HepG2 (cell line): ENCODE measurements at regions not wholly inside any gene's neighbourhood (a gene's known extent, or its start where the extent isn't known, plus 50 kb on each side); places are given as distances from the start of the nearest gene placed in this dataset.

Experiments
- ATAC-seq: fragments of 200-7000 bp; cut with Tn5 transposase; 3 replicates; pipeline ENCODE4 v1.9.1; 2020; ENCODE audit warnings: mild to moderate bottlenecking, moderate library complexity
- BruUV-seq: library from RNA; stranded (reverse); fragments of 400-500 nt; replicated peaks from 2 replicates; lab custom pipeline; 2021; lab: Mats Ljungman, UMichigan
- CTCF ChIA-PET: fragments of 300-600 bp; formaldehyde crosslinking; extraction: SDS; loops from one replicate; lab custom pipeline; 2021; ENCODE audit warnings: low total read pairs, inconsistent platforms, low intra/inter-chr PET ratio; lab: Yijun Ruan, JAX
- POLR2A ChIA-PET: fragments of 350-600 bp; sonication (Branson Sonifier 250); formaldehyde crosslinking; loops from one replicate; lab custom pipeline; 2020; ENCODE audit warnings: antibody characterized with exemption, inconsistent platforms; lab: Yijun Ruan, JAX
- DNase-seq: peaks from one replicate; pipeline ENCODE4 v3.0.0-alpha.2; 2015; ENCODE audit warnings: low spot score
- FAIRE-seq: peaks from 3 replicates; lab custom pipeline; 2011; peaks lifted over from hg19 to GRCh38; lab: Jason Lieb, UNC
- H2AFZ ChIP-seq: one replicate; pipeline ENCODE4 v1.6.1; 2011; ENCODE audit warnings: low read length, inconsistent platforms
- H3K27ac ChIP-seq: fragments of 300-600 bp; 3 replicates; pipeline ENCODE4 v1.8.0; 2011; ENCODE audit warnings: mixed run types, mild to moderate bottlenecking, mixed read lengths, low read length, inconsistent platforms; ENCODE audit not compliant: insufficient read depth; ENCODE audit errors: extremely low read length
- H3K27me3 ChIP-seq, 2 experiments: fragments of 200-600 bp in 1 of 2; 2 replicates in 1 of 2; 3 replicates in 1 of 2; pipeline versions ENCODE4 v1.6.0 to v1.8.0; 2011; ENCODE audit warnings: low read length in 2 of 2, mild to moderate bottlenecking in 2 of 2, moderate library complexity in 2 of 2, inconsistent platforms in 1 of 2; ENCODE audit not compliant: insufficient read depth in 2 of 2, control insufficient read depth in 1 of 2
- H3K36me3 ChIP-seq, 2 experiments: fragments of 200-600 bp in 1 of 2; replicated peaks in 1 of 2; 2 replicates in 1 of 2; 3 replicates in 1 of 2; pipeline versions ENCODE4 v1.5.1 to v1.8.0; 2011; ENCODE audit warnings: low read length in 2 of 2, inconsistent platforms in 1 of 2; ENCODE audit not compliant: insufficient read depth in 2 of 2, control insufficient read depth in 1 of 2
- H3K4me1 ChIP-seq: 2 replicates; pipeline ENCODE4 v1.5.1; 2012; ENCODE audit warnings: low read length, inconsistent platforms; ENCODE audit not compliant: insufficient read depth
- H3K4me2 ChIP-seq: 2 replicates; pipeline ENCODE4 v1.6.0; 2011; ENCODE audit warnings: low read depth, low read length, inconsistent platforms
- H3K4me3 ChIP-seq, 3 experiments: fragments of 200-600 bp in 1 of 3; sonication (generic), shearing (Covaris generic) in 1 of 3; replicated peaks in 1 of 3; 2 replicates each; pipeline ENCODE4 v1.5.1; 2011 to 2016; ENCODE audit warnings: low read length in 3 of 3, inconsistent platforms in 2 of 3, low read depth in 2 of 3, mild to moderate bottlenecking in 2 of 3, control low read depth in 1 of 3, mixed read lengths in 1 of 3; ENCODE audit not compliant: insufficient read depth in 1 of 3
- H3K79me2 ChIP-seq: one replicate; pipeline ENCODE4 v1.6.1; 2011; ENCODE audit warnings: low read length, inconsistent platforms; ENCODE audit not compliant: insufficient read depth
- H3K9ac ChIP-seq: 2 replicates; pipeline ENCODE4 v1.6.0; 2011; ENCODE audit warnings: mild to moderate bottlenecking, low read depth, low read length, inconsistent platforms; ENCODE audit not compliant: insufficient read depth
- H3K9me3 ChIP-seq: 2 replicates; pipeline ENCODE4 v1.5.1; 2012; ENCODE audit warnings: mild to moderate bottlenecking, low read length
- H4K20me1 ChIP-seq: 2 replicates; pipeline ENCODE4 v1.6.0; 2011; ENCODE audit warnings: inconsistent platforms, mild to moderate bottlenecking, low read length, moderate library complexity; ENCODE audit not compliant: insufficient read depth
- MTF1 ChIP-seq: sonication (generic); formaldehyde crosslinking; IDR thresholded peaks from 2 replicates; pipeline ENCODE4 v1.5.0; 2020; ENCODE audit warnings: missing genetic modification reagents
- MYC ChIP-seq: sonication (generic); formaldehyde crosslinking; IDR thresholded peaks from 2 replicates; pipeline ENCODE4 v1.9.0; 2021; ENCODE audit warnings: missing genetic modification reagents, borderline replicate concordance
- ZBTB40 ChIP-seq, 2 experiments: fragments of 450-650 bp in 1 of 2; sonication (generic) in 1 of 2; formaldehyde crosslinking in 1 of 2; IDR thresholded peaks; 2 replicates each; pipeline versions ENCODE4 v1.6.1 to v1.8.0; 2016 to 2022; ENCODE audit warnings: antibody characterized with exemption in 1 of 2, mild to moderate bottlenecking in 1 of 2, missing genetic modification reagents in 1 of 2
- ZBTB49 ChIP-seq: sonication (generic); formaldehyde crosslinking; IDR thresholded peaks from 2 replicates; pipeline ENCODE4 v1.4.0; 2020; ENCODE audit warnings: missing genetic modification reagents, borderline replicate concordance
- ZNF326 ChIP-seq: sonication (generic); formaldehyde crosslinking; IDR thresholded peaks from 2 replicates; pipeline ENCODE4 v1.4.0; 2020; ENCODE audit warnings: missing genetic modification reagents, borderline replicate concordance
- ZNF503 ChIP-seq: sonication (generic); formaldehyde crosslinking; IDR thresholded peaks from 2 replicates; pipeline ENCODE4 v1.4.0; 2020; ENCODE audit warnings: missing genetic modification reagents
- WGBS: methylation state at CpG from one replicate; pipeline ENCODE4 v1.1.6; 2017; ENCODE audit warnings: low lambda C conversion rate; 5-methylcytosine and 5-hydroxymethylcytosine counted together
- in situ Hi-C: cut with HindIII; loops from 2 replicates; pipeline ENCODE4 v1.10.0; 2017; ENCODE audit warnings: low pct_unique_long_range_greater_than_20kb; ENCODE audit not compliant: extremely low pct_ligation_motif_present
- intact Hi-C: fragments of 100-400 bp; cut with micrococcal nuclease; formaldehyde crosslinking; loops from one replicate; pipeline ENCODE4 v1.10.0; 2022; ENCODE audit not compliant: unreplicated experiment
- TF ChIP-seq, protein P1 (sequence below): sonication (generic); formaldehyde crosslinking; IDR thresholded peaks from 2 replicates; pipeline ENCODE4 v1.5.0; 2020; ENCODE audit warnings: missing genetic modification reagents, mild to moderate bottlenecking, borderline replicate concordance

DNA sequence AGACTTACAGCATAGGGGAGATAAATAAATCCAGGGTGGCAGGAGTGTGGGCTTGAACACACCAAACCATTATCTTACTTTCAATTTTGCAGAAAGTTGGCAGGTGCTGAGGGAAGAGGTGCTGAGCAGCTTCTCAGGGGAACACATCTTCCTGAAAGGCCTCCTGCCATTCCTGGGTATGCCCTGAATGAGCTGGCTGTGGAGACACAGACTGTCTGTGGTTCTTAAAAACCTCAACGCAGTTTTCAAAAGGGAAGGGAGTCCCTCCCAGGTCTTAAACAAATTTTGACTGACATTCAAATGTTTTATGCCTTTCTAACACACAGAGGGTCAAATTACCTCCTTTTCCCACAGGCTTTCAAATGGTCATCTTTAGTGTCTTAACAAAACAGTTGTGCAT lies 166.9 kb downstream of the TNFSF18 start:
- BruUV-seq, result no TSS peak
- H3K4me1 ChIP-seq, result no peaks in the 10 kb centered on the region
- DNase-seq, result no peak
- ChIA-PET CTCF (no interaction called here), POLR2A (no interaction called here)
- no peak for ATAC-seq
- no peaks in the 10 kb centered on the region for H4K20me1 ChIP-seq
- intact Hi-C loops (no loop called here), in situ Hi-C loops (no loop called here)
- no peak overlapping the region for H2AFZ ChIP-seq
- no peaks in the 10 kb centered on the region for H3K79me2 ChIP-seq
- no peaks in the 10 kb centered on the region for H3K9me3 ChIP-seq
- no peak overlapping the region for H3K9ac ChIP-seq
- H3K27ac ChIP-seq, result no peak overlapping the region
- no peaks in the 10 kb centered on the region for H3K36me3 ChIP-seq
- no peak for TF ChIP-seq ZBTB40 (IDR thresholded peaks at IDR 0.05)
- no peak for TF ChIP-seq ZBTB40 (CRISPR knock-in tag; IDR thresholded peaks at IDR 0.05)
- TF ChIP-seq MYC (CRISPR knock-in tag), result no peak
- TF ChIP-seq MTF1 (CRISPR knock-in tag), result no peak
- TF ChIP-seq ZBTB49, result no peak
- TF ChIP-seq ZNF503 (CRISPR knock-in tag), result no peak
- TF ChIP-seq, protein P1, sequence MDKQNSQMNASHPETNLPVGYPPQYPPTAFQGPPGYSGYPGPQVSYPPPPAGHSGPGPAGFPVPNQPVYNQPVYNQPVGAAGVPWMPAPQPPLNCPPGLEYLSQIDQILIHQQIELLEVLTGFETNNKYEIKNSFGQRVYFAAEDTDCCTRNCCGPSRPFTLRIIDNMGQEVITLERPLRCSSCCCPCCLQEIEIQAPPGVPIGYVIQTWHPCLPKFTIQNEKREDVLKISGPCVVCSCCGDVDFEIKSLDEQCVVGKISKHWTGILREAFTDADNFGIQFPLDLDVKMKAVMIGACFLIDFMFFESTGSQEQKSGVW (CRISPR knock-in tag), result no peak
- TF ChIP-seq ZNF326 (CRISPR knock-in tag), result no peak
- H3K4me3 ChIP-seq, result no peak overlapping the region
- WGBS, result no CpG with 5 or more reads among the region's 1 CpG
- FAIRE-seq, result no peak
- H3K4me2 ChIP-seq, result no peak overlapping the region
- no peaks in the 10 kb centered on the region for H3K27me3 ChIP-seq
